ENCODE measurements at regions not wholly inside any gene's neighbourhood (a gene's known extent, or its start where the extent isn't known, plus 50 kb on each side); places are given as distances from the start of the nearest gene placed in this dataset.

GRCh38 chr3:86801921-86802320, 189.0 kb downstream of the VGLL3 start:
- DNase-seq = no peak
- H3K27me3 Mint-ChIP-seq (ENCODE audit: low read depth, poor library complexity) = peaks cover 4% of the 10 kb centered on the region
- no peak overlapping the region for H3K27ac Mint-ChIP-seq
- peaks cover 11% of the 10 kb centered on the region for H3K9me3 Mint-ChIP-seq
- H3K36me3 Mint-ChIP-seq (ENCODE audit: low read depth) = no peaks in the 10 kb centered on the region
- TF ChIP-seq, protein P1, sequence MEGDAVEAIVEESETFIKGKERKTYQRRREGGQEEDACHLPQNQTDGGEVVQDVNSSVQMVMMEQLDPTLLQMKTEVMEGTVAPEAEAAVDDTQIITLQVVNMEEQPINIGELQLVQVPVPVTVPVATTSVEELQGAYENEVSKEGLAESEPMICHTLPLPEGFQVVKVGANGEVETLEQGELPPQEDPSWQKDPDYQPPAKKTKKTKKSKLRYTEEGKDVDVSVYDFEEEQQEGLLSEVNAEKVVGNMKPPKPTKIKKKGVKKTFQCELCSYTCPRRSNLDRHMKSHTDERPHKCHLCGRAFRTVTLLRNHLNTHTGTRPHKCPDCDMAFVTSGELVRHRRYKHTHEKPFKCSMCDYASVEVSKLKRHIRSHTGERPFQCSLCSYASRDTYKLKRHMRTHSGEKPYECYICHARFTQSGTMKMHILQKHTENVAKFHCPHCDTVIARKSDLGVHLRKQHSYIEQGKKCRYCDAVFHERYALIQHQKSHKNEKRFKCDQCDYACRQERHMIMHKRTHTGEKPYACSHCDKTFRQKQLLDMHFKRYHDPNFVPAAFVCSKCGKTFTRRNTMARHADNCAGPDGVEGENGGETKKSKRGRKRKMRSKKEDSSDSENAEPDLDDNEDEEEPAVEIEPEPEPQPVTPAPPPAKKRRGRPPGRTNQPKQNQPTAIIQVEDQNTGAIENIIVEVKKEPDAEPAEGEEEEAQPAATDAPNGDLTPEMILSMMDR (IDR thresholded peaks at IDR 0.05) = no peak
- H3K4me1 Mint-ChIP-seq = no peaks in the 10 kb centered on the region
- no peak overlapping the region for H3K4me3 Mint-ChIP-seq

GRCh38 chr3:86801066-86801465, 189.9 kb downstream of the VGLL3 start:
- TF ChIP-seq, protein P1 (IDR thresholded peaks at IDR 0.05) = no peak
- H3K27me3 Mint-ChIP-seq (ENCODE audit: low read depth, poor library complexity) = peaks cover 4% of the 10 kb centered on the region
- no peaks in the 10 kb centered on the region for H3K36me3 Mint-ChIP-seq (ENCODE audit: low read depth)
- H3K4me3 Mint-ChIP-seq = no peak overlapping the region
- H3K9me3 Mint-ChIP-seq = peaks cover 5% of the 10 kb centered on the region
- DNase-seq = no peak
- H3K27ac Mint-ChIP-seq = no peak overlapping the region
- no peaks in the 10 kb centered on the region for H3K4me1 Mint-ChIP-seq

DNA sequence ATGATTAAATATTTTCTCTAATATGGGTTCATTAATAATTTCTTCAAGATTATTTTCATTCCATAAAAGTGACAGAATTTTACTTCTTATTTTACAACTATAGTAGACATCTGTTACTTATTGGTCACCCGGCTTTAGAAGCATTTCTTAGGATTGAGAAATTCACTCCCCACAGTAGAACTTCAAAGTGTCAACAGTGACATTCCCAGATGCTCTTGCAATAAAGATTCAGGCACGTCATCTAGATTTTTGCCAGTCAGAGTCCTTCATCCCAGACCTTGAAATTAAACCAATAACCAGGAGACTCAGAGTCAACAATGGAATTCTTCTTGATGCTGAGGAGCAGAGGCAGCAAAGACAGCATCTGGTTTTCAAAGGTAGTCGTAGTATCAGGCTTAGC, 190.8 kb downstream of the VGLL3 start:
- Mint-ChIP-seq H3K9me3 (no peaks in the 10 kb centered on the region), H3K36me3 (ENCODE audit: low read depth) (no peaks in the 10 kb centered on the region), H3K4me1 (no peaks in the 10 kb centered on the region), H3K4me3 (no peak overlapping the region), H3K27ac (no peak overlapping the region), H3K27me3 (ENCODE audit: low read depth, poor library complexity) (peaks cover 4% of the 10 kb centered on the region)
- DNase-seq = no peak
- TF ChIP-seq, protein P1 (IDR thresholded peaks at IDR 0.05) = no peak

DNA sequence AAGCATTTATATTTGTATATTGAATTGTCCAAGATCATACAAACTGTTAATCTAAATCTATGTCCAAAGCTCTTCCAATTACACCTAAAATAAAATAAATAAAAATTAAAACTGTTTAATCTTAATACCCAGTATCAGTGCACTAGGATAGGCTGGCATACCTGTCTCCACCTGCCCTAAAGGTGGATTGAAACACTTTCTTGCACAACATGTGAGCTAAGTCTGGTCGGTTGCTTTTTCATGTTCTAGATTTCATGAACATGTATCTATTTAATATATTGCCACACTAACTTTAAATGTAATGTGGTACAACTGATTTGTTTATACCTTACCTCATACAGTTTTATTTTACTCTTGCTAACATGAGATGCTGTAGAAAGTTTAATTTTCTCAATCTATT, 193.0 kb downstream of the VGLL3 start:
- no peak for DNase-seq
- H3K4me1 Mint-ChIP-seq = peaks cover 10% of the 10 kb centered on the region
- H3K9me3 Mint-ChIP-seq = no peaks in the 10 kb centered on the region
- H3K27ac Mint-ChIP-seq = no peak overlapping the region
- TF ChIP-seq, protein P1 (IDR thresholded peaks at IDR 0.05) = no peak
- H3K27me3 Mint-ChIP-seq (ENCODE audit: low read depth, poor library complexity) = peaks cover 4% of the 10 kb centered on the region
- H3K4me3 Mint-ChIP-seq = no peak overlapping the region
- H3K36me3 Mint-ChIP-seq (ENCODE audit: low read depth) = no peaks in the 10 kb centered on the region

DNA sequence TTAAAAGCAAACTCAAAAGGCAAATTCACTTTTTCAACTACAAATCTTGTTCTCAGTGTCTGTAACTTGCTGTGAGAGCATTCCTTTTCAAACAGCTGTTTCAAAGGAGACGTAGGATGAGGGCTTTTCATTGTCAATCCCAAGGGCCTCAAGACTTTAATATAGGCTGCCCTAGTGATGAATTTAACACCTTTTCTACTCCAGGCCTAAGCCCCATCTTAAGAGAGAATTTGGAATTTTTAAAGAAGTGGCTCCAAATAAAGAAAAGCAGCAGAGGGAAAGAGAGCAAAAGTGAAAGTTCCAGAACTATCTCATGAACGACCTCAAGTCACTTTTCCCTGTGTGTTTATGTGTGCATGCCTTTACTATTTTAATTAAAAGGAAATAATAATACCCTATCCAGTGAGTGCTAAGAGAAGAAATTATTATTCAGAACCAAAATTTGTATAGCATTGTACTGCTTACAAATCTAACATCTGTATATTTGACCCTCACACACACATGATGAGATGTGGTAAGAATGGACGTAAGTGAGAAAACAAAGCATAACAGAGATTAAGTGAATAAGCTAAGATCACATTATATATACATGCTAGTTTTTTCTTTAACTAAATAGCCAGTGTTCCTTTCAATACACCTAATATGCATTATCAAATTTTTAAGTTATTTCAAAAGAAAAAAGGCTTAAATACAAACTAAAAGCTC, 196.4 kb downstream of the VGLL3 start:
- H3K27me3 Mint-ChIP-seq (ENCODE audit: low read depth, poor library complexity) = peaks cover 4% of the 10 kb centered on the region
- no peak overlapping the region for H3K27ac Mint-ChIP-seq
- H3K9me3 Mint-ChIP-seq = no peaks in the 10 kb centered on the region
- peaks cover 10% of the 10 kb centered on the region for H3K4me1 Mint-ChIP-seq
- TF ChIP-seq, protein P1 (IDR thresholded peaks at IDR 0.05) = no peak
- H3K4me3 Mint-ChIP-seq = no peak overlapping the region
- DNase-seq = no peak
- no peaks in the 10 kb centered on the region for H3K36me3 Mint-ChIP-seq (ENCODE audit: low read depth)

GRCh38 chr3:86793786-86794185, 197.2 kb downstream of the VGLL3 start:
- Mint-ChIP-seq H3K4me1 (peaks cover 10% of the 10 kb centered on the region), H3K36me3 (ENCODE audit: low read depth) (no peaks in the 10 kb centered on the region), H3K27me3 (ENCODE audit: low read depth, poor library complexity) (peaks cover under 1% of the 10 kb centered on the region), H3K9me3 (no peaks in the 10 kb centered on the region), H3K27ac (no peak overlapping the region), H3K4me3 (no peak overlapping the region)
- DNase-seq = no peak
- TF ChIP-seq, protein P1 (IDR thresholded peaks at IDR 0.05) = no peak
